ENCODE measurements at regions not wholly inside any gene's neighbourhood (a gene's known extent, or its start where the extent isn't known, plus 50 kb on each side); places are given as distances from the start of the nearest gene placed in this dataset.

GRCh38 chr13:65727070-65727469 is 1503.1 kb downstream of the PCDH9 start (continued):
- TF ChIP-seq, protein P1, sequence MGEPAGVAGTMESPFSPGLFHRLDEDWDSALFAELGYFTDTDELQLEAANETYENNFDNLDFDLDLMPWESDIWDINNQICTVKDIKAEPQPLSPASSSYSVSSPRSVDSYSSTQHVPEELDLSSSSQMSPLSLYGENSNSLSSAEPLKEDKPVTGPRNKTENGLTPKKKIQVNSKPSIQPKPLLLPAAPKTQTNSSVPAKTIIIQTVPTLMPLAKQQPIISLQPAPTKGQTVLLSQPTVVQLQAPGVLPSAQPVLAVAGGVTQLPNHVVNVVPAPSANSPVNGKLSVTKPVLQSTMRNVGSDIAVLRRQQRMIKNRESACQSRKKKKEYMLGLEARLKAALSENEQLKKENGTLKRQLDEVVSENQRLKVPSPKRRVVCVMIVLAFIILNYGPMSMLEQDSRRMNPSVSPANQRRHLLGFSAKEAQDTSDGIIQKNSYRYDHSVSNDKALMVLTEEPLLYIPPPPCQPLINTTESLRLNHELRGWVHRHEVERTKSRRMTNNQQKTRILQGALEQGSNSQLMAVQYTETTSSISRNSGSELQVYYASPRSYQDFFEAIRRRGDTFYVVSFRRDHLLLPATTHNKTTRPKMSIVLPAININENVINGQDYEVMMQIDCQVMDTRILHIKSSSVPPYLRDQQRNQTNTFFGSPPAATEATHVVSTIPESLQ (CRISPR knock-in tag; IDR thresholded peaks at IDR 0.05), result no peak

GRCh38 chr13:65725006-65725405 is 1505.1 kb downstream of the PCDH9 start:
- POLR2A ChIA-PET, result no interaction called here
- no peaks in the 10 kb centered on the region for H3K27me3 Mint-ChIP-seq (ENCODE audit: low read depth)
- no peak overlapping the region for H3K27ac Mint-ChIP-seq
- no peaks in the 10 kb centered on the region for H3K4me1 Mint-ChIP-seq
- ATAC-seq (no peak), DNase-seq (ENCODE audit: low spot score) (no peak)
- CTCF ChIA-PET, result no interaction called here
- no peak overlapping the region for H3K4me3 Mint-ChIP-seq
- no peaks in the 10 kb centered on the region for H3K36me3 Mint-ChIP-seq
- no peaks in the 10 kb centered on the region for H3K9me3 Mint-ChIP-seq
- TF ChIP-seq, protein P2, sequence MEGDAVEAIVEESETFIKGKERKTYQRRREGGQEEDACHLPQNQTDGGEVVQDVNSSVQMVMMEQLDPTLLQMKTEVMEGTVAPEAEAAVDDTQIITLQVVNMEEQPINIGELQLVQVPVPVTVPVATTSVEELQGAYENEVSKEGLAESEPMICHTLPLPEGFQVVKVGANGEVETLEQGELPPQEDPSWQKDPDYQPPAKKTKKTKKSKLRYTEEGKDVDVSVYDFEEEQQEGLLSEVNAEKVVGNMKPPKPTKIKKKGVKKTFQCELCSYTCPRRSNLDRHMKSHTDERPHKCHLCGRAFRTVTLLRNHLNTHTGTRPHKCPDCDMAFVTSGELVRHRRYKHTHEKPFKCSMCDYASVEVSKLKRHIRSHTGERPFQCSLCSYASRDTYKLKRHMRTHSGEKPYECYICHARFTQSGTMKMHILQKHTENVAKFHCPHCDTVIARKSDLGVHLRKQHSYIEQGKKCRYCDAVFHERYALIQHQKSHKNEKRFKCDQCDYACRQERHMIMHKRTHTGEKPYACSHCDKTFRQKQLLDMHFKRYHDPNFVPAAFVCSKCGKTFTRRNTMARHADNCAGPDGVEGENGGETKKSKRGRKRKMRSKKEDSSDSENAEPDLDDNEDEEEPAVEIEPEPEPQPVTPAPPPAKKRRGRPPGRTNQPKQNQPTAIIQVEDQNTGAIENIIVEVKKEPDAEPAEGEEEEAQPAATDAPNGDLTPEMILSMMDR (IDR thresholded peaks at IDR 0.05), result no peak
- TF ChIP-seq TEAD4 (CRISPR knock-in tag; IDR thresholded peaks at IDR 0.05), result no peak
- TF ChIP-seq TCF7 (CRISPR knock-in tag; IDR thresholded peaks at IDR 0.05; ENCODE audit: low read depth), result no peak
- no peak for TF ChIP-seq STAT6 (CRISPR knock-in tag; conservative IDR thresholded peaks at IDR 0.05; ENCODE audit: low read depth)
- no peak for TF ChIP-seq TEAD1 (CRISPR knock-in tag; IDR thresholded peaks at IDR 0.05)
- no peak for TF ChIP-seq HMGA2 (CRISPR knock-in tag; IDR thresholded peaks at IDR 0.05)
- TF ChIP-seq ZNF219 (CRISPR knock-in tag; IDR thresholded peaks at IDR 0.05; ENCODE audit: borderline replicate concordance), result no peak
- TF ChIP-seq GTF2I (CRISPR knock-in tag; conservative IDR thresholded peaks at IDR 0.05), result no peak
- TF ChIP-seq CREB1 (CRISPR knock-in tag; IDR thresholded peaks at IDR 0.05), result no peak
- TF ChIP-seq TP53 (CRISPR knock-in tag; IDR thresholded peaks at IDR 0.05), result no peak
- TF ChIP-seq ZNF232 (CRISPR knock-in tag; IDR thresholded peaks at IDR 0.05), result no peak
- TF ChIP-seq, protein P1 (CRISPR knock-in tag; IDR thresholded peaks at IDR 0.05), result no peak
- TF ChIP-seq AR (CRISPR knock-in tag; IDR thresholded peaks at IDR 0.05), result no peak
- TF ChIP-seq SMAD4 (CRISPR knock-in tag; IDR thresholded peaks at IDR 0.05), result no peak
- TF ChIP-seq FOXK1 (CRISPR knock-in tag; IDR thresholded peaks at IDR 0.05), result no peak
- TF ChIP-seq, protein P3, sequence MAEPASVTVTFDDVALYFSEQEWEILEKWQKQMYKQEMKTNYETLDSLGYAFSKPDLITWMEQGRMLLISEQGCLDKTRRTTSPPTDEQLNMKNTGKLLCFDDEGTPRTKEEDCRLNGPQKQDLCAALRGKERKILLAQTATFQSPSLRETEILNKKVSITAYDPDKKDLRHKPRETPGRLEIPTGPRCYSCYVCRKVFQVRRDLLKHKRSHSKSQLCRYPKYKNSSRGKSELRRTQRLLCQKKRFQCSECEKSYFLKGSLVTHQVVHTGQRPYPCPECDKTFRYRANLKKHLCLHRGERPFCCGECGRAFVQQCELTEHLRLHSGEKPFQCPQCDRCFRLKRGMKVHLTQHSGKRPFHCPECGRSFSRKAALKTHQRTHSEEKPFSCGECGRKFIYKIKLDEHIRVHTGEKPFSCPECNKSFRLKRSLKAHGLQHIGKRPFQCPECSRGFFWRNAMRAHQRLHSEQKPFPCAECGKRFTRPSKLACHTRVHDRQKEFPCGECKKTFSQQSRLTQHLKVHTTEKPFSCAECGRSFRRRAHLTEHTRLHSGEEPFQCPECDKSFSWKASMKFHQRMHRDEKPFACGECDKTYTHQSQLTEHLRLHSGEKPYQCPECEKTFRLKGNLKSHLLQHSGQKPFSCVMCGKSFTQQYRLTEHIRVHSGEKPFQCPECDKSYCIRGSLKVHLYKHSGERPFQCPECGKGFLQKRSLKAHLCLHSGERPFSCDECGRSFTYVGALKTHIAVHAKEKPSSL (CRISPR knock-in tag; conservative IDR thresholded peaks at IDR 0.05), result no peak
- TF ChIP-seq ZNF423 (CRISPR knock-in tag; IDR thresholded peaks at IDR 0.05), result no peak
- TF ChIP-seq KAT7 (CRISPR knock-in tag; IDR thresholded peaks at IDR 0.05; ENCODE audit: borderline replicate concordance), result no peak
- TF ChIP-seq CREM (CRISPR knock-in tag; IDR thresholded peaks at IDR 0.05), result no peak
- TF ChIP-seq SOX15 (CRISPR knock-in tag; IDR thresholded peaks at IDR 0.05), result no peak
